ENCODE measurements at regions not wholly inside any gene's neighbourhood (a gene's known extent, or its start where the extent isn't known, plus 50 kb on each side); places are given as distances from the start of the nearest gene placed in this dataset.

- TF ChIP-seq KHSRP (IDR thresholded peaks at IDR 0.05), result no peak
- no peak for TF ChIP-seq HEY1 (CRISPR knock-in tag; IDR thresholded peaks at IDR 0.05; ENCODE audit: borderline replicate concordance)
- no peak for TF ChIP-seq ZNF780A (CRISPR knock-in tag; IDR thresholded peaks at IDR 0.05)
- TF ChIP-seq CREM (IDR thresholded peaks at IDR 0.05; ENCODE audit: low read depth), result no peak
- no peak for TF ChIP-seq CBX2 (IDR thresholded peaks at IDR 0.05; ENCODE audit: insufficient read depth, low read length, poor library complexity, severe bottlenecking)
Observed at GRCh38 chr10:44571701-44572100, 186.8 kb upstream of the CXCL12 start (continued).

- intact Hi-C loops (cut with micrococcal nuclease), result no loop called here
- Histone ChIP-seq H3K27ac (ENCODE audit: extremely low read depth, low read depth, low read length) (no peak overlapping the region), H3K79me2 (ENCODE audit: control insufficient read depth, insufficient read depth, low read length) (no peaks in the 10 kb centered on the region), H3K4me3 (no peak overlapping the region), H2AFZ (ENCODE audit: low read depth, low read length) (no peak overlapping the region), H3K9me3 (replicated peaks; ENCODE audit: control insufficient read depth, insufficient read depth, low read depth, low read length) (no peaks in the 10 kb centered on the region), H4K20me1 (replicated peaks; ENCODE audit: control insufficient read depth, insufficient read depth, low read length) (no peaks in the 10 kb centered on the region), H3K9ac (ENCODE audit: insufficient read depth in 1 of 2, low read depth in 2 of 2, low read length in 2 of 2) (no peak overlapping the region), H3K36me3 (ENCODE audit: control insufficient read depth, insufficient read depth, low read length) (no peaks in the 10 kb centered on the region), H3K4me1 (replicated peaks in 1 of 2; ENCODE audit: control insufficient read depth in 2 of 2, insufficient read depth in 2 of 2, low read length in 2 of 2) (no peaks in the 10 kb centered on the region), H3K9me1 (ENCODE audit: control insufficient read depth, insufficient read depth, low read length) (no peaks in the 10 kb centered on the region), H3K4me2 (ENCODE audit: insufficient read depth, low read length) (no peak overlapping the region), H3K27me3 (ENCODE audit: control insufficient read depth in 2 of 2, insufficient read depth in 2 of 2, low read length in 2 of 2) (peaks cover 0 to 13% of the 10 kb centered on the region in 2 experiments; a peak in 2 of 5 replicates)
- DNase-seq (ENCODE audit: extremely low read depth in 1 of 4, low spot score in 3 of 4) (no peak), ATAC-seq (no peak), FAIRE-seq (no peak)
- WGBS (ENCODE audit: insufficient coverage, low coverage, missing lambda C conversion rate), result 0% methylated on average over 6 of the region's 6 CpGs
- BruUV-seq (replicated peaks), result no TSS peak
- in situ Hi-C loops (cut with MboI), result no loop called here
- CTCF ChIA-PET (ENCODE audit: low intra/inter-chr PET ratio), result no interaction called here
- POLR2A ChIA-PET, result interaction anchor here (0.8 to 1.2 kb wide), 2 partner anchors 10 to 21 kb away, joined by 3 read pairs; no protein-coding TSS in a partner anchor
- TF ChIP-seq HDAC3 (IDR thresholded peaks at IDR 0.05; ENCODE audit: borderline replicate concordance, partially characterized antibody), result no peak
- no peak for TF ChIP-seq FOXJ2 (tag; IDR thresholded peaks at IDR 0.05)
- no peak for TF ChIP-seq CCAR2 (IDR thresholded peaks at IDR 0.05; ENCODE audit: low read depth, low read length)
- no peak for TF ChIP-seq ZNF318 (IDR thresholded peaks at IDR 0.05; ENCODE audit: borderline replicate concordance in 1 of 2, low read depth in 1 of 2)
- TF ChIP-seq KLF13 (tag; IDR thresholded peaks at IDR 0.05; ENCODE audit: borderline replicate concordance, low read depth), result no peak
- TF ChIP-seq ZFP1 (CRISPR knock-in tag; IDR thresholded peaks at IDR 0.05), result no peak
- no peak for TF ChIP-seq GATA2 (CRISPR knock-in tag; IDR thresholded peaks at IDR 0.05)
- no peak for TF ChIP-seq RBM25 (IDR thresholded peaks at IDR 0.05; ENCODE audit: low read depth, low read length, severe bottlenecking)
- no peak for TF ChIP-seq MYBL2 (IDR thresholded peaks at IDR 0.05; ENCODE audit: low read depth)
- no peak for TF ChIP-seq MYBL2 (CRISPR knock-in tag; IDR thresholded peaks at IDR 0.05; ENCODE audit: borderline replicate concordance)
Observed at GRCh38 chr10:44572146-44572545, 187.2 kb upstream of the CXCL12 start.

Measured in K562 (cell line).